ENCODE measurements at regions not wholly inside any gene's neighbourhood (a gene's known extent, or its start where the extent isn't known, plus 50 kb on each side); places are given as distances from the start of the nearest gene placed in this dataset.

DNA sequence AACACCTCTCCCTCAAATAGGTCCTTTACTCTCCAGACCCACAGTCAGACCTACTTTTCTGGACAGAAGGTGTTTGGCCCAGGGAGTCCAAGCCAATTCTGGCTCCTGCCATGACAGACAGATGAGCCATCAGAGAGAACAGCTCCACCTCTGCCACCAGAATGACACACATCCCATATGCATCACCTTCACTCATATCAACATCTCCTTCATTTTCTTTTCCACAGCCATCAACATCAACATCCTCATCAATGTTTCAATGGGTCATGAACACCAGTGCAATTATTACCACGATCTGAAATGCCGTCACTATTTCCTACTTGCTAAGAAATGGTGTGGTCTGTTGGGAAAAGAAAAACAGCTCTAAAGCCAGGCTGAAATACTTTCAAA, 67.9 kb downstream of the CCDC71L start:
- TF ChIP-seq, protein P1, sequence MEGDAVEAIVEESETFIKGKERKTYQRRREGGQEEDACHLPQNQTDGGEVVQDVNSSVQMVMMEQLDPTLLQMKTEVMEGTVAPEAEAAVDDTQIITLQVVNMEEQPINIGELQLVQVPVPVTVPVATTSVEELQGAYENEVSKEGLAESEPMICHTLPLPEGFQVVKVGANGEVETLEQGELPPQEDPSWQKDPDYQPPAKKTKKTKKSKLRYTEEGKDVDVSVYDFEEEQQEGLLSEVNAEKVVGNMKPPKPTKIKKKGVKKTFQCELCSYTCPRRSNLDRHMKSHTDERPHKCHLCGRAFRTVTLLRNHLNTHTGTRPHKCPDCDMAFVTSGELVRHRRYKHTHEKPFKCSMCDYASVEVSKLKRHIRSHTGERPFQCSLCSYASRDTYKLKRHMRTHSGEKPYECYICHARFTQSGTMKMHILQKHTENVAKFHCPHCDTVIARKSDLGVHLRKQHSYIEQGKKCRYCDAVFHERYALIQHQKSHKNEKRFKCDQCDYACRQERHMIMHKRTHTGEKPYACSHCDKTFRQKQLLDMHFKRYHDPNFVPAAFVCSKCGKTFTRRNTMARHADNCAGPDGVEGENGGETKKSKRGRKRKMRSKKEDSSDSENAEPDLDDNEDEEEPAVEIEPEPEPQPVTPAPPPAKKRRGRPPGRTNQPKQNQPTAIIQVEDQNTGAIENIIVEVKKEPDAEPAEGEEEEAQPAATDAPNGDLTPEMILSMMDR (IDR thresholded peaks at IDR 0.05; ENCODE audit: low read length), result no peak
- TF ChIP-seq EZH2 (IDR thresholded peaks at IDR 0.05; ENCODE audit: borderline replicate concordance, low read length), result no peak
